Mesenchymal stem cell (in vitro differentiated cells and primary cell): ENCODE measurements at regions not wholly inside any gene's neighbourhood (a gene's known extent, or its start where the extent isn't known, plus 50 kb on each side); places are given as distances from the start of the nearest gene placed in this dataset.

Experiments
- DNase-seq: peaks from one replicate; pipeline ENCODE4 v3.0.0-alpha.2; 2013
- H2AFZ ChIP-seq: one replicate; pipeline ENCODE4 v1.6.1; 2013; ENCODE audit warnings: low read depth, mild to moderate bottlenecking, control low read depth, inconsistent platforms, low read length, moderate library complexity
- H2AK5ac ChIP-seq: 2 replicates; pipeline ENCODE4 v1.6.1; 2013; ENCODE audit warnings: low read length, moderate library complexity, mild to moderate bottlenecking, inconsistent platforms; ENCODE audit not compliant: severe bottlenecking
- H2BK120ac ChIP-seq: one replicate; pipeline ENCODE4 v1.6.1; 2013; ENCODE audit warnings: low read depth, mild to moderate bottlenecking, inconsistent platforms, low read length, moderate library complexity
- H2BK12ac ChIP-seq, 2 experiments: one replicate each; pipeline ENCODE4 v1.6.1; 2013; ENCODE audit warnings: inconsistent platforms in 2 of 2, low read length in 2 of 2, mild to moderate bottlenecking in 2 of 2, moderate library complexity in 2 of 2, control low read depth in 1 of 2
- H2BK15ac ChIP-seq: one replicate; pipeline ENCODE4 v1.6.1; 2013; ENCODE audit warnings: mild to moderate bottlenecking, low read depth, inconsistent platforms; ENCODE audit not compliant: poor library complexity, severe bottlenecking
- H2BK5ac ChIP-seq: 2 replicates; pipeline ENCODE4 v1.6.1; 2013; ENCODE audit warnings: low read depth, mild to moderate bottlenecking, low read length, control low read depth, inconsistent platforms; ENCODE audit not compliant: poor library complexity, severe bottlenecking
- H3K14ac ChIP-seq, 2 experiments: one replicate each; pipeline ENCODE4 v1.6.1; 2013; ENCODE audit warnings: inconsistent platforms in 2 of 2, low read length in 2 of 2, control low read depth in 1 of 2, mild to moderate bottlenecking in 1 of 2, moderate library complexity in 1 of 2
- H3K18ac ChIP-seq, 2 experiments: one replicate each; pipeline ENCODE4 v1.6.1; 2013; ENCODE audit warnings: inconsistent platforms in 2 of 2, low read length in 2 of 2, control low read depth in 1 of 2, low read depth in 1 of 2, mild to moderate bottlenecking in 1 of 2
- H3K23ac ChIP-seq, 2 experiments: one replicate each; pipeline ENCODE4 v1.6.1; 2013; ENCODE audit warnings: inconsistent platforms in 2 of 2, low read length in 2 of 2, mild to moderate bottlenecking in 2 of 2, moderate library complexity in 2 of 2, control low read depth in 1 of 2
- H3K27ac ChIP-seq: 2 replicates; pipeline ENCODE4 v1.5.1; 2013; ENCODE audit warnings: mild to moderate bottlenecking, moderate library complexity, low read length, control low read depth, inconsistent platforms; ENCODE audit not compliant: poor library complexity, severe bottlenecking
- H3K27me3 ChIP-seq, 2 experiments: 2 replicates each; pipeline versions ENCODE4 v1.6.1 to v1.7.0; 2013; ENCODE audit warnings: low read length in 2 of 2, mild to moderate bottlenecking in 2 of 2, moderate library complexity in 2 of 2, control low read depth in 1 of 2, inconsistent platforms in 1 of 2; ENCODE audit not compliant: control insufficient read depth in 1 of 2, insufficient read depth in 1 of 2
- H3K36me3 ChIP-seq, 2 experiments: 2 replicates each; pipeline versions ENCODE4 v1.6.1 to v1.7.0; 2013; ENCODE audit warnings: low read length in 2 of 2, control low read depth in 1 of 2, inconsistent platforms in 1 of 2, low read depth in 1 of 2, mild to moderate bottlenecking in 1 of 2; ENCODE audit not compliant: insufficient read depth in 2 of 2, control insufficient read depth in 1 of 2
- H3K4ac ChIP-seq, 2 experiments: one replicate each; pipeline ENCODE4 v1.6.1; 2013; ENCODE audit warnings: inconsistent platforms in 2 of 2, low read length in 2 of 2, mild to moderate bottlenecking in 2 of 2, moderate library complexity in 2 of 2, control low read depth in 1 of 2, low read depth in 1 of 2
- H3K4me1 ChIP-seq: 2 replicates; pipeline ENCODE4 v1.6.1; 2013; ENCODE audit warnings: low read depth, low read length, control low read depth; ENCODE audit not compliant: control insufficient read depth, insufficient read depth
- H3K4me2 ChIP-seq: 2 replicates; pipeline ENCODE4 v1.6.1; 2013; ENCODE audit warnings: low read length, mild to moderate bottlenecking, inconsistent platforms; ENCODE audit not compliant: poor library complexity, severe bottlenecking
- H3K4me3 ChIP-seq, 2 experiments: 2 replicates each; pipeline versions ENCODE4 v1.5.1 to v1.7.0; 2013; ENCODE audit warnings: low read length in 2 of 2, mild to moderate bottlenecking in 2 of 2, control low read depth in 1 of 2, low read depth in 1 of 2; ENCODE audit not compliant: insufficient read depth in 1 of 2
- H3K79me1 ChIP-seq: replicated peaks from 2 replicates; pipeline ENCODE4 v1.6.1; 2013; ENCODE audit warnings: mild to moderate bottlenecking, control low read depth, low read length, inconsistent platforms; ENCODE audit not compliant: poor library complexity, severe bottlenecking
- H3K9ac ChIP-seq: 2 replicates; pipeline ENCODE4 v1.7.0; 2013; ENCODE audit warnings: mild to moderate bottlenecking, low read length, moderate library complexity
- H3K9me3 ChIP-seq: 2 replicates; pipeline ENCODE4 v1.7.0; 2013; ENCODE audit warnings: mild to moderate bottlenecking, low read length; ENCODE audit not compliant: control insufficient read depth
- H4K8ac ChIP-seq: one replicate; pipeline ENCODE4 v1.6.1; 2013; ENCODE audit warnings: inconsistent platforms, mild to moderate bottlenecking, low read length, moderate library complexity
- H4K91ac ChIP-seq: one replicate; pipeline ENCODE4 v1.6.1; 2013; ENCODE audit warnings: mild to moderate bottlenecking, low read length, inconsistent platforms
- WGBS: methylation state at CpG from one replicate; pipeline ENCODE4 v1.1.7; 2013; ENCODE audit warnings: mixed read lengths; 5-methylcytosine and 5-hydroxymethylcytosine counted together

DNA sequence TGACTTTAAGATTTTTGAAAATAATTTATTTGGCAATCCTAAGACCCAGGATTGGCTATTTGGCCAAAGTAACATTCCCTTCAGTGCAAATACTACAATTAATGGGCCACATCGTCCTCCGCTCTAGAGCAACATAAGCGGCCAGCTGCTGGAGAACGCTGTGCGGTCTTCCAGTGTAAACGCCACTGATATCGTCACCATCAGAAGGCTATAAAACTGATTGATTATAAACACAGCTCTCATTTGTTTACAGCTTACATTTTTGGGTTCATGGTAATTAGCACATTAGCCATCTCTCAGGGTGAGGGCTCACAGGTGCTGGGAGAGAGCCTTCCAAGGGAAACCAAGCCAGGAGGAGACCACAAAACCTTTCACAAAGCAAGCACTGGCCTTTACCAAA lies 130.1 kb upstream of the BMP4 start:
- no peaks in the 10 kb centered on the region for H3K79me1 ChIP-seq
- H3K4me3 ChIP-seq: no peak overlapping the region
- H4K8ac ChIP-seq: peak overlapping the region; percentile 57
- H2AK5ac ChIP-seq: no peak overlapping the region
- H3K18ac ChIP-seq: peak overlapping the region in 1 of 2 experiments; percentile 1
- no peak overlapping the region for H2BK15ac ChIP-seq
- H2BK120ac ChIP-seq: no peak overlapping the region
- H3K27ac ChIP-seq: no peak overlapping the region
- no peak overlapping the region for H3K14ac ChIP-seq
- no peak overlapping the region for H3K9ac ChIP-seq
- H3K4me2 ChIP-seq: no peak overlapping the region
- no peak overlapping the region for H2BK12ac ChIP-seq
- WGBS: 14% methylated on average over 6 of the region's 7 CpGs
- peak; percentile 91 for DNase-seq
- no peak overlapping the region for H3K23ac ChIP-seq
- no peak overlapping the region for H2BK5ac ChIP-seq
- H3K9me3 ChIP-seq: no peaks in the 10 kb centered on the region
- no peak overlapping the region for H3K4ac ChIP-seq
- no peaks in the 10 kb centered on the region for H3K27me3 ChIP-seq
- no peak overlapping the region for H4K91ac ChIP-seq
- H2AFZ ChIP-seq: no peak overlapping the region
- no peaks in the 10 kb centered on the region for H3K4me1 ChIP-seq
- H3K36me3 ChIP-seq: no peaks in the 10 kb centered on the region

DNA sequence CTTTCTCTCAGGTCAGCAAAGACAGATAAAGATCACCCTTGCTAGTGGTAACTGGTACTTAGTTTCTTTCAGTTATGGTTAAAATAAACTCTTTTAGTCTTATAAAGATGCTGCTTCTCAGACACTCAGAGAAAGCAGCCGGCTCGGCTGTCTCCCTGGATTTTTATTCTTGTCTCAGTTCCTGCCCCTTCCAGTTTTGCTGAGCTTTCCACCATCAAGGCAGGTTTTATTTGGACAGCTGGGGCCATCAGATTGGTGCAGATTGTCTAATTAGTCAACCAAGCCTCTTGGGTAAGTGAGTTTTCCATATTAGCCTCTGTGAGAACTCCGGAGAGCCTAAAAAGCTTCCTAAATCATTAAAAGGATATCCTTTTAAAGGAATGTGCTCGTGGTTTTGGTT lies 130.8 kb upstream of the BMP4 start:
- H4K8ac ChIP-seq: no peak overlapping the region

DNA sequence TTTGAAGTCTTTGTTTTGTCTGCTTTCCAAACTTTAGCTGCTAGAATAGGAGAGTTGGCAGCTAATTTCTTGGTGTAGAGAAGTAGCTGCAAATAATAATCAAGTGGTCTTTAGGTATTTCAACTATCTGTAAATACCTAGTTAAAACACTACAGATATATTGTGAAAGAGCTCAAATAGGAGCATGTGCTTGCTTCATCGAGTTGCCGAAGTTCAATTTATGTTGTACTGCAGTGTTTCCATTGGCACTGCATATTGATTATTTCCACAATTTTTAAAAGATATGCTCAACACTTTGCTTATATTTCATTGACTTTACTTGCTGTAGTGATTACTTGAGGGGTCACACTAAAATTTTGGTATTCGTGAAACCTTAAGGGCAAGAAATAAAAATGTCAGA lies 131.6 kb upstream of the BMP4 start:
- no peaks in the 10 kb centered on the region for H3K79me1 ChIP-seq
- no peak overlapping the region for H3K27ac ChIP-seq
- no peak overlapping the region for H3K18ac ChIP-seq
- no peak for DNase-seq
- H4K91ac ChIP-seq: no peak overlapping the region
- no peak overlapping the region for H2BK120ac ChIP-seq
- H3K4me3 ChIP-seq: no peak overlapping the region
- no peak overlapping the region for H2BK15ac ChIP-seq
- H2AK5ac ChIP-seq: no peak overlapping the region
- H3K4me1 ChIP-seq: no peaks in the 10 kb centered on the region
- H3K36me3 ChIP-seq: no peaks in the 10 kb centered on the region
- no peak overlapping the region for H2BK5ac ChIP-seq
- H3K14ac ChIP-seq: no peak overlapping the region
- H3K27me3 ChIP-seq: no peaks in the 10 kb centered on the region
- no peak overlapping the region for H3K4me2 ChIP-seq
- H3K4ac ChIP-seq: no peak overlapping the region
- no CpG with 5 or more reads among the region's 3 CpGs for WGBS
- H3K9ac ChIP-seq: no peak overlapping the region
- no peak overlapping the region for H2AFZ ChIP-seq
- peaks cover 12% of the 10 kb centered on the region for H3K9me3 ChIP-seq
- H4K8ac ChIP-seq: no peak overlapping the region
- no peak overlapping the region for H2BK12ac ChIP-seq
- H3K23ac ChIP-seq: no peak overlapping the region

More for the DNA sequence above, 130.8 kb upstream of the BMP4 start:
- Histone ChIP-seq H3K4ac (no peak overlapping the region), H2BK5ac (no peak overlapping the region), H3K18ac (no peak overlapping the region), H3K14ac (no peak overlapping the region), H3K79me1 (no peaks in the 10 kb centered on the region), H3K9ac (no peak overlapping the region), H3K4me3 (no peak overlapping the region), H3K4me1 (no peaks in the 10 kb centered on the region), H3K4me2 (no peak overlapping the region), H4K91ac (no peak overlapping the region), H2AFZ (no peak overlapping the region), H3K23ac (no peak overlapping the region), H2AK5ac (no peak overlapping the region), H2BK15ac (no peak overlapping the region), H3K9me3 (peaks cover 3% of the 10 kb centered on the region), H2BK12ac (peak overlapping the region in 1 of 2 experiments; percentile 38), H3K36me3 (no peaks in the 10 kb centered on the region), H2BK120ac (no peak overlapping the region), H3K27me3 (no peaks in the 10 kb centered on the region), H3K27ac (no peak overlapping the region)
- DNase-seq: no peak
- 30% methylated on average over 3 of the region's 4 CpGs for WGBS

DNA sequence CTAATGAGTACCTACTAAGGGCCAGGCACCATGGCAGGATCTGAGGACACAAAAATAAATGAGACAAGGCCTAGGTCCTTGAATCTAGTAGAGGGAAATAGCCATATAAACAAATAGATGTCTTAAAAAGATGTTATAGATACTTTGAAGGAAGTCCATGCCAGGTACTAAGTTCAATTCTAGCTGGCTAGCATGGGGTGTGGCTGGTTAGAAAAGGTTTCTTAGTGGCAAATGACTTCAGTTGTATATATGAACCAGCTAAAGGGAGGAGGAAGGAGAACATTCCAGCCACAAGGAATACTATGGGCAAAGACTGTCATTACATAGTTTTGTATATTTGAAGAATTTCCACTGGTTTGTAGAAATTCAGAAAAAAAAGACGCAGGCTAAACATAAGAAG lies 133.6 kb upstream of the BMP4 start:
- no peak overlapping the region for H3K4me3 ChIP-seq
- DNase-seq: no peak
- no peaks in the 10 kb centered on the region for H3K36me3 ChIP-seq
- H2AK5ac ChIP-seq: no peak overlapping the region
- no peak overlapping the region for H3K4ac ChIP-seq
- H2AFZ ChIP-seq: no peak overlapping the region
- H2BK12ac ChIP-seq: no peak overlapping the region
- no peak overlapping the region for H3K9ac ChIP-seq
- no peak overlapping the region for H2BK5ac ChIP-seq
- H3K18ac ChIP-seq: no peak overlapping the region
- no peak overlapping the region for H4K8ac ChIP-seq
- no peak overlapping the region for H3K4me2 ChIP-seq
- H3K27ac ChIP-seq: no peak overlapping the region
- no peak overlapping the region for H3K14ac ChIP-seq
- H3K9me3 ChIP-seq: peaks cover 31% of the 10 kb centered on the region
- H4K91ac ChIP-seq: no peak overlapping the region
- WGBS: 92% methylated on average over 1 of the region's 1 CpG
- no peaks in the 10 kb centered on the region for H3K4me1 ChIP-seq
- no peaks in the 10 kb centered on the region for H3K27me3 ChIP-seq
- no peak overlapping the region for H3K23ac ChIP-seq
- no peak overlapping the region for H2BK15ac ChIP-seq
- no peaks in the 10 kb centered on the region for H3K79me1 ChIP-seq
- H2BK120ac ChIP-seq: no peak overlapping the region
